ENCODE measurements at regions not wholly inside any gene's neighbourhood (a gene's known extent, or its start where the extent isn't known, plus 50 kb on each side); places are given as distances from the start of the nearest gene placed in this dataset.

DNA sequence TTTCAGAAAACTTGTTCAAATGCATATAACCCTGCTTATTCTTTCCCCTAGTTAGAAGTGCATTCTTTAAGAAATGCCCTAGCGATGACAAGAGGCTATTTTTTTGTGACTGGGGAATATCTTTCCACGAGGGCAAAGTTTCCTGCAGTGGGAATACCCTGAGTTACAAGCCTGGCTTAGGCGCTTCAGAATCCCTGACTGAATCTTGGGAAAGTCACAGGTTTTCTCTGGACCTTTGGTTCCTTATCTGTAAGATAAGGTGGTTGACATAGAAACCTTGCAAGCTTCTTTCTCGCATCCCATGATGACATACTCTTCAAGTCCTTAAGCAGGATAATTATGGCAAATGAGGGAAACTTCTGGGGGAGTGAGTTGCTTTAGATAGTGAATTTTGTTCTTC lies 80.5 kb upstream of the FZD8 start:
- no peak overlapping the region for H2BK5ac ChIP-seq (ENCODE audit: low read depth, low read length, poor library complexity, severe bottlenecking)
- H3K79me1 ChIP-seq (ENCODE audit: low read depth in 1 of 2, low read length in 2 of 2), result no peaks in the 10 kb centered on the region
- TF ChIP-seq MAFK (IDR thresholded peaks at IDR 0.05; ENCODE audit: low read depth, low read length) (no peak), FOS (IDR thresholded peaks at IDR 0.05; ENCODE audit: low read depth, low read length) (no peak), RCOR1 (IDR thresholded peaks at IDR 0.05; ENCODE audit: insufficient replicate concordance, low read length) (no peak), CEBPB (IDR thresholded peaks at IDR 0.05; ENCODE audit: low read depth, low read length) (no peak), BHLHE40 (IDR thresholded peaks at IDR 0.05; ENCODE audit: low read depth, low read length) (no peak), POLR2A (IDR thresholded peaks at IDR 0.05; ENCODE audit: low read depth, low read length) (no peak), MAZ (IDR thresholded peaks at IDR 0.05; ENCODE audit: borderline replicate concordance, low read depth, low read length) (no peak), RFX5 (IDR thresholded peaks at IDR 0.05; ENCODE audit: low read depth, low read length) (no peak)
- peaks cover 28% of the 10 kb centered on the region for H3K27me3 ChIP-seq (ENCODE audit: control insufficient read depth, insufficient read depth, low read length)
- H2AK5ac ChIP-seq (ENCODE audit: low read depth, low read length), result no peak overlapping the region
- H3K14ac ChIP-seq (replicated peaks; ENCODE audit: low read depth, low read length), result no peak overlapping the region
- no peak overlapping the region for H2BK120ac ChIP-seq (ENCODE audit: low read depth, low read length)
- intact Hi-C loops (cut with micrococcal nuclease) (no loop called here), in situ Hi-C loops (cut with MboI; ENCODE audit: low sequenced_read_pairs) (no loop called here), dilution Hi-C loops (cut with HindIII; ENCODE audit: low sequenced_read_pairs, unreplicated experiment) (no loop called here)
- H2AFZ ChIP-seq (replicated peaks; ENCODE audit: low read length, poor library complexity), result no peak overlapping the region
- H3K4me3 ChIP-seq (ENCODE audit: insufficient read depth, low read depth, low read length), result no peak overlapping the region
- no peak overlapping the region for H3K4me2 ChIP-seq (ENCODE audit: low read depth, low read length)
- no peaks in the 10 kb centered on the region for H3K36me3 ChIP-seq (ENCODE audit: control insufficient read depth, insufficient read depth, low read length)
- no peak overlapping the region for H2AK9ac ChIP-seq (replicated peaks; ENCODE audit: low read depth, low read length, poor library complexity)
- no TSS peak for BruUV-seq (replicated peaks)
- no peak overlapping the region for H3K23ac ChIP-seq (ENCODE audit: low read depth, low read length)
- no peak overlapping the region for H2BK15ac ChIP-seq (ENCODE audit: low read depth, low read length)
- ATAC-seq (ENCODE audit: low read depth), result no peak
- CTCF ChIA-PET, result interaction anchor here (0.6 kb wide), 1 partner anchor 130 kb away, joined by 4 read pairs; no protein-coding TSS in a partner anchor
- no peak overlapping the region for H3K4ac ChIP-seq (ENCODE audit: low read depth, low read length)
- H3K56ac ChIP-seq (ENCODE audit: extremely low read depth, insufficient read depth, low read length), result no peak overlapping the region
- H3K4me1 ChIP-seq (ENCODE audit: control insufficient read depth, insufficient read depth, low read length), result no peaks in the 10 kb centered on the region
- no peak overlapping the region for H3K18ac ChIP-seq (ENCODE audit: low read depth, low read length)
- no peak overlapping the region for H4K8ac ChIP-seq (ENCODE audit: low read depth in 2 of 2, low read length in 2 of 2)
- WGBS, 2 experiments (ENCODE audit: extremely low coverage in 2 of 2, insufficient read length in 1 of 2), result no CpG with 5 or more reads among the region's 4 CpGs
- no peak overlapping the region for H2BK20ac ChIP-seq (ENCODE audit: low read depth, low read length)
- no peak for DNase-seq
- H4K20me1 ChIP-seq (ENCODE audit: insufficient read depth, low read length), result no peaks in the 10 kb centered on the region
- H3K27ac ChIP-seq (ENCODE audit: insufficient read depth, low read length), result no peak overlapping the region
- H3K9ac ChIP-seq (ENCODE audit: low read depth, low read length), result no peak overlapping the region
- POLR2A ChIA-PET (ENCODE audit: unreplicated experiment), result no interaction called here
- H3K9me1 ChIP-seq (ENCODE audit: insufficient read depth, low read length), result no peaks in the 10 kb centered on the region
- no peak overlapping the region for H4K5ac ChIP-seq (ENCODE audit: low read depth, low read length)
- no peak overlapping the region for H4K91ac ChIP-seq (ENCODE audit: insufficient read depth, low read depth, low read length)
- H3K9me3 ChIP-seq (ENCODE audit: control insufficient read depth, insufficient read depth, low read length), result no peaks in the 10 kb centered on the region

Data from IMR-90 (cell line).